Smooth muscle cell (in vitro differentiated cells): ENCODE measurements at regions not wholly inside any gene's neighbourhood (a gene's known extent, or its start where the extent isn't known, plus 50 kb on each side); places are given as distances from the start of the nearest gene placed in this dataset.
"Not testable (repeated sequence)": the region's sequence is repeated elsewhere in the genome, so short reads cannot be mapped to it uniquely, and the experiment has no call there.

Source experiments
- DNase-seq: peaks from one replicate; lab custom pipeline; 2025; ENCODE audit not compliant: unreplicated experiment; lab: John Stamatoyannopoulos, UW
- H2AFZ ChIP-seq: fragments of 200-600 bp; sonication (generic); 2 replicates; pipeline ENCODE4 v1.6.0; 2016; ENCODE audit warnings: antibody characterized with exemption, low read depth, mild to moderate bottlenecking
- H3F3A ChIP-seq: fragments of 200-600 bp; sonication (generic); 2 replicates; pipeline ENCODE4 v1.6.0; 2017; ENCODE audit warnings: antibody characterized with exemption, low read depth
- H3K27ac ChIP-seq: fragments of 200-600 bp; sonication (generic); 2 replicates; pipeline ENCODE4 v1.5.1; 2016; ENCODE audit warnings: low read depth, mild to moderate bottlenecking
- H3K27me3 ChIP-seq: fragments of 200-600 bp; sonication (generic); 2 replicates; pipeline ENCODE4 v1.6.1; 2016; ENCODE audit warnings: low read depth, mild to moderate bottlenecking
- H3K36me3 ChIP-seq: fragments of 200-600 bp; sonication (generic); 2 replicates; pipeline ENCODE4 v1.5.1; 2016; ENCODE audit warnings: low read depth
- H3K4me1 ChIP-seq: fragments of 200-600 bp; sonication (generic); 2 replicates; pipeline ENCODE4 v1.5.1; 2016; ENCODE audit warnings: low read depth
- H3K4me2 ChIP-seq: fragments of 200-600 bp; sonication (generic); 2 replicates; pipeline ENCODE4 v1.6.0; 2016; ENCODE audit warnings: mild to moderate bottlenecking
- H3K4me3 ChIP-seq: fragments of 200-600 bp; sonication (generic); 2 replicates; pipeline ENCODE4 v1.5.1; 2016; ENCODE audit warnings: mild to moderate bottlenecking
- H3K79me2 ChIP-seq: fragments of 200-600 bp; sonication (generic); 2 replicates; pipeline ENCODE4 v1.6.0; 2016; ENCODE audit warnings: low read depth, mild to moderate bottlenecking
- H3K9ac ChIP-seq: fragments of 200-600 bp; sonication (generic); 2 replicates; pipeline ENCODE4 v1.6.0; 2016; ENCODE audit warnings: low read depth
- H3K9me3 ChIP-seq: fragments of 200-600 bp; sonication (generic); replicated peaks from 2 replicates; pipeline ENCODE4 v1.5.1; 2016; ENCODE audit warnings: low read depth
- H4K20me1 ChIP-seq: fragments of 200-600 bp; sonication (generic); 2 replicates; pipeline ENCODE4 v1.6.0; 2016; ENCODE audit warnings: low read depth
- CTCF ChIP-seq: fragments of 200-600 bp; sonication (generic); IDR thresholded peaks from 2 replicates; pipeline ENCODE4 v1.5.1; 2017; ENCODE audit warnings: borderline replicate concordance, mild to moderate bottlenecking, antibody characterized with exemption; ENCODE audit not compliant: insufficient read depth, poor library complexity, severe bottlenecking
- WGBS: methylation state at CpG from one replicate; pipeline ENCODE4 v1.1.7; 2016; ENCODE audit warnings: low lambda C conversion rate; 5-methylcytosine and 5-hydroxymethylcytosine counted together

- TF ChIP-seq CTCF: no peak
- H3K36me3 ChIP-seq: no peaks in the 10 kb centered on the region
- H2AFZ ChIP-seq: no peak overlapping the region
- no peaks in the 10 kb centered on the region for H3K79me2 ChIP-seq
- no peak overlapping the region for H3K4me3 ChIP-seq
- WGBS: 65% methylated on average over 4 of the region's 4 CpGs
- DNase-seq: no peak
- no peak overlapping the region for H3K4me2 ChIP-seq
- H3K27me3 ChIP-seq: no peaks in the 10 kb centered on the region
- no peak overlapping the region for H3K27ac ChIP-seq
- H3K9me3 ChIP-seq: no peaks in the 10 kb centered on the region
- no peaks in the 10 kb centered on the region for H3F3A ChIP-seq
- no peaks in the 10 kb centered on the region for H4K20me1 ChIP-seq
- H3K9ac ChIP-seq: no peak overlapping the region
- no peaks in the 10 kb centered on the region for H3K4me1 ChIP-seq
These were observed 70.2 kb upstream of the CREB3L1 start for GRCh38 chr11:46207270-46207669.

GRCh38 chr11:46204415-46204814, 73.0 kb upstream of the CREB3L1 start:
- DNase-seq, H3F3A ChIP-seq, H3K36me3 ChIP-seq, H3K27ac ChIP-seq, H3K9ac ChIP-seq, H3K4me1 ChIP-seq, H4K20me1 ChIP-seq, H2AFZ ChIP-seq, H3K27me3 ChIP-seq, H3K4me2 ChIP-seq, H3K4me3 ChIP-seq, H3K79me2 ChIP-seq, H3K9me3 ChIP-seq: not testable (repeated sequence)
- WGBS: 95% methylated on average over 7 of the region's 7 CpGs

GRCh38 chr11:46203746-46204145, 73.7 kb upstream of the CREB3L1 start:
- no peaks in the 10 kb centered on the region for H4K20me1 ChIP-seq
- H3K4me2 ChIP-seq: no peak overlapping the region
- H3K4me1 ChIP-seq: no peaks in the 10 kb centered on the region
- H3K9ac ChIP-seq: no peak overlapping the region
- no peaks in the 10 kb centered on the region for H3K9me3 ChIP-seq
- WGBS: 90% methylated on average over 7 of the region's 7 CpGs
- no peaks in the 10 kb centered on the region for H3K27me3 ChIP-seq
- H3K27ac ChIP-seq: no peak overlapping the region
- no peaks in the 10 kb centered on the region for H3K79me2 ChIP-seq
- no peaks in the 10 kb centered on the region for H3K36me3 ChIP-seq
- no peak overlapping the region for H3K4me3 ChIP-seq
- no peak for DNase-seq
- TF ChIP-seq CTCF: no peak
- no peaks in the 10 kb centered on the region for H3F3A ChIP-seq
- H2AFZ ChIP-seq: no peak overlapping the region

GRCh38 chr11:46202696-46203391, 74.6 kb upstream of the CREB3L1 start:
- no peak overlapping the region for H2AFZ ChIP-seq
- no peak overlapping the region for H3K27ac ChIP-seq
- H3K36me3 ChIP-seq: no peaks in the 10 kb centered on the region
- no peaks in the 10 kb centered on the region for H3K9me3 ChIP-seq
- H3K9ac ChIP-seq: no peak overlapping the region
- no peak overlapping the region for H3K4me2 ChIP-seq
- no peaks in the 10 kb centered on the region for H4K20me1 ChIP-seq
- H3K79me2 ChIP-seq: no peaks in the 10 kb centered on the region
- H3K4me1 ChIP-seq: no peaks in the 10 kb centered on the region
- no peaks in the 10 kb centered on the region for H3K27me3 ChIP-seq
- 85% methylated on average over 10 of the region's 10 CpGs for WGBS
- TF ChIP-seq CTCF: no peak
- H3F3A ChIP-seq: no peaks in the 10 kb centered on the region
- DNase-seq: no peak
- H3K4me3 ChIP-seq: no peak overlapping the region
